COLO668 (cell line): ENCODE measurements at regions not wholly inside any gene's neighbourhood (a gene's known extent, or its start where the extent isn't known, plus 50 kb on each side); places are given as distances from the start of the nearest gene placed in this dataset.
A peak's percentile ranks its signal among the peaks of the same experiment; 100 is the strongest.
"Not testable (repeated sequence)": the region's sequence is repeated elsewhere in the genome, so short reads cannot be mapped to it uniquely, and the experiment has no call there.

ENCODE experiments used
- DNase-seq: peaks from one replicate; lab custom pipeline; 2025; ENCODE audit not compliant: unreplicated experiment; lab: John Stamatoyannopoulos, UW

DNA sequence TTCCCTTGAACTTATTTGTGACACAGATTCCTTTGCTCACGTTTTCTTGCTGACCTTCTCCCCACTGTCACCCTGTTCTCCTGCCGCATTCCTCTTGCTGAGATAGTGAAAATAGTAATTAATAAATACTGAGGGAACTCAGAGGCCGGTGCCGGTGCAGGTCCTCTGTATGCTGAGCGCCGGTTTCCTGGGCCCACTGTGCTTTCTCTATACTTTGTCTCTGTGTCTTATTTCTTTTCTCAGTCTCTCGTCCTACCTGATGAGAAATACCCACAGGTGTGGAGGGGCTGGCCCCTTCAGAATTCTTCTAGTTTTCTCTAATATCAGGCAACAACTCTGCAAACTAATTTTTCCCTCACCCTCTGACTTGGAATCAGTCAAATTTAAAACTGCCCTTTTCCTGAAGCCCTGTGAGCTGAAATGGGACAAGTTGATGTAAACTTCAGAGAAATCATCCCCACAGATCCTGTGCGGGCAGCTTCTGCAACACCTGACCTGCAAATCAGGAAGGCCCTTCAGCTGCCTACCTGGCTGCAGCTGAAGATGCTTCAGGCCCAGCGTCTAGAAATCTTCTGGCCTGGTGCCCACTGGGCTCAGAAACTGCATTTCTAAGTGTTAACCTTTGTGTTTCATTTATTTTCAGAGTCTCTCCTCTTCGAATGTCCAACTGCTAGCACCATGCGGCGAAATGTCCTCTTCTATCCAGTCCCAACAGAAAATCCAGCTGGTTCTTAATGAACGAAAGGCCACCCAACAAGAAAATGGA, 149.7 kb downstream of the TMEM121 start:
- DNase-seq, result not testable (repeated sequence)

DNA sequence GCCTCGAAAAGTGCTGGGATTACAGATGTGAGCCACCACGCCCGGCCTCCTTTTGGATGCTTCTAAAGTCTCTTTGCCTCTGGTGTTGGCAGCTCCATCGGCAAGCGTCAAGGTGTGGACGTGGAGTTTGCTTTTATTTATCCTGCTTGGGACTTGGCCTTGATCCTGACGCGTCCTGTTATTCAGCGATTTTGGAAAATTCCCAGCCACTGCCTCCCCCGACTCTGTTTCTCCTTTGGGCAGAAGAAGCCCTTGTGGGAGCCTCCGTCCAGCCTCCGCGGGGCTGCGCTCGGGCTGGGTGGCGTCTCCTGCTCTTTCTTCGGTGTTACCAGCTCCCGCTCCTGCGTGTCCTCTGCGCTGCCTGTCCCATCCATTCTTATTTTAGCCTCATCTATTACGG, 151.7 kb downstream of the TMEM121 start:
- DNase-seq, result not testable (repeated sequence)

DNA sequence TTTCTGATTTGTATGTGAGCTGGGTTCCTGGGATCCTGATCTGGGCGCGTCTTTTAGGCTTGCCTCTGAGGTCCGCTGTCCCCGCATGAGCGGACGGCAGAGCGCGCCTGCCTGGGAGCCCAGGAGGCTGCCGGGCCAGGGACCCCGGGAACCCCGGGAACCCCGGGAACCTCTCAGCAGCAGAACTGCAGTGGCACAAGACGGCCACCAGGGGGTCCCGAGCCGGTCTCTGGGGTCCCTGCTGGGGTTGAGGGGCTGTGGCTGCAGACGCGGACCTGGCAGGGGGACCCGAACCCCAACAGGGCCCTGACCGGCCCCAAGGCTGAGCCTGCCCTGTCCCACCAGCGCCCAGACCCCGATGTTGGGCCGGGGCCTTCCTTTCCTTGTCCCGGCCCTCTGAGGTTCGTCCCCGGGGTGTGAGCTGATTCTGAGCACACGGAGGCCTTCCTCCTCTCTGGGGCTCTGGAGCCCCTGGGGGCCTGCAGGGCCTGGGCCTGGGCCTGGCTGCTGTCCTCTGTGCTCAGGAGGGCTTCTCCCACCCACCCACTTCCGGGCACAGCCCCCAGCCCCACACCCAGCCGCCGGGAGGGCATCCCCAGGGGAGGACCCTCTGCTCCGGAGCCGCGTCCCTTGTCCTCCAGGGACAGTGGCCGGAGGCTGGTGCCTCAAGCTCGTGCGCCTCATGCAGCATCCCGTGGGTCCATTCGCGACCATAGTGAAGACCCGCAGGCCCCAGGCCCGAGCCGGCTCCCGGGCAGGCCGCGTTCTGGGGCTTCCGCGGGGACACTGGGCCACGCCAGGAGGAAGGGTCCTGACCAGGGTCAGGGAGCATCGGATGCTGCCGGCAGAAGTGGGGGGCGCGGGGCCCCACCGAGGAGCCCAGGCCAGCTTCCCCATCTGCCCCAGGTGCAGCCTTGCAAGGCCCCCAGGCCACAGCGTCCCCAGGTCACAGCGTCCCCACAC, 152.9 kb downstream of the TMEM121 start:
- not testable (repeated sequence) for DNase-seq

DNA sequence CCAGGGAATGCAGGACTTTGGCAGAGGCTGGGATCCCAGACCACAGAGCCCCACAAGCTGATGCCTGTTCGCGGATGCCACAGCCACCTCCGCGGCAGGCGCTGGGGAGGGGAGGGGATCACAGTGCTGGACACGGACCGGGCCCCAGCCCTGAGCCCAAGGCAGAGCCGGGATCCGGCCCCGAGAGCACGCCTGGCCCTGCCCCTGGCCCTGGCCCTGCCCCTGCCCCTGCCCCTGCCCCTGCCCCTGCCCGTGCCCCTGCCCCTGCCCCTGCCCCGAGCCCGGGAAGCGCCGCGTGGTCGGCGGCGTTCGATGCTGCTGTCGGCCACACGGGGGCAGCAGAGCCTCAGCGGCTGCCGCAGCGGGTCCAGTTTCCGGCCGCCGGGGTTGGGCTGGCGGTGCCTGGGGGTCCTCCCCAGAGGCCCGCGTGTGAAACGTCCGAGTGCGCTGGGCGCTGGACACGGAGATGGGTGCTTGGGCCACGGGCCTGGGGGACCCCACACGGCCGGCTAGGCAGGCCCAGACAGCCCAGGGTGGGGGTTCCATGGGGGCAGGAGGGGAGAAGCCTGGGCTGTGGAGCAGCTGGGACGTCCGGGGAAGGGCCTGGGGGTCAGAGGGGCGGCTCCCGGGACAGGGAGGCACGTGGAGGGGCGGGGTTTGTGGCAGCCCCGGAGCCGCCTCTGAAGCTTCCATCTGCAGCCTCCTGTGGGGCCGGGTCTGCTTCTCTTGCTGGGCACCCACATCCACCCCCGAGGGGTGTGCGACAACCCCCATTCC, 153.8 kb downstream of the TMEM121 start:
- DNase-seq, result peak; percentile 18

DNA sequence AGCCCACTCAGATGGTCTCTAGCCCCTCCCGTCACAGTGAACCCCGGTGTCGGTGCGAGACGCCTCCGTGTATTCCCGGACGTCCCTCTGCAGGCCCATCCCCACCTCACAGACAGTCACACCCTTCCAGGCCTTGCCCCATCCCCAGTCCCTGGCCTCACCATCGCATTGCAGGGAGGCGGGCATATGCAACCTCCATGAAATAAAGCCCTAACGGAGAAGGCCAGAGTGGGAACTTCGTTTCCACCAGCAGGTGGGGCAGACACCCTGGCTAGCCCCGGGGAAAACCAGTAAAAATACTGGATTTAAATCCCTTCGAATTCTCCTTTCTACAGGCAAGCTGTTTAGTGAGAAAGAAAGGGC, 154.3 kb downstream of the TMEM121 start:
- DNase-seq, result not testable (repeated sequence)

DNA sequence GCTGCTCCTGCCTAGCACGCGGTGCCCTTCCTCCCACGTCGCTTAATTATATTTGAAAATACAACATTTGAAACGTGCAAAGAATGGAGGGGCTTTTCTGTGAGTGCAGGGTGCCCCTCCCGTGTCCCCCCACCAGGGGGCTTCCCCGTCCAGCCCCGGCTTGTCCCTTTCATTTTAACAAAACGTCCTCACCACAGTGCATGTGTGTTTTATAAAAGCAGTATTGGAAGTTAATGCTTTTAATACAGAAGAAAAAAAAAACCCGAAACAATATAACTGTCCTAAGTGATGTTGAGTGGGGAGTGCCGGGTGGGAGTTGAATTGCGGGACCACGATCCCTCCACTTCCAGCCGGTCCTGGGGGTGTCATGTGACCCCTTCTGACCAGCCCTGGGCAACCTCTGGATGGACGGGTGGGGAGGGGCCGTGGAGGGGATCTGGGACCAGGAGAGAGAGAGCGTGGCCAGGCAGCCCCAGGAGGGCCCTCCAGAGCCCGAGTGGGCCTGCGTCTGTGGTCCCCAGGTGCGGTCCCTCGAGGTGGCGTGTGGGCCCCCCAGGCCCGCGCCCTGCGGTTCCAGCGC, 155.3 kb downstream of the TMEM121 start:
- not testable (repeated sequence) for DNase-seq

DNA sequence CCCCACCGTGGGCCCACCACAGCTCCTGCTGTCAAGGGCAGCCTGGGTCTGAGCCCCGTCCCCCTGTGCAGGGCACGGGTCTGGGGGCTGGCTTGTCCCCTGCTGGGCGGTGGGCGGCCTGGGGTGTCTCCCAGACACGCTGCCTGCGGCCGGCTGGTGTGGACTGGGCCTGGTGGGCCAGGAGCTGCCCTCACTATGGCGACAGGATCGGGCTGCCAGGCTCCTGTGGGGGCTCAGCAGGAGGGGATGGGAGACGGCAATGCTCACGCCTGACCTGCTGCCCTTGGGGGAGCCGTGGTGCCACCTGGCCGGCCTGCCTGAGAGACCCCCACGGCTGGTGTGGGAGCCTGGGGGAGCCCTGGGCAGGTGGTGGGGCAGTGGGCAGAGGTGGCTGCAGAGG, 156.1 kb downstream of the TMEM121 start:
- DNase-seq, result not testable (repeated sequence)

DNA sequence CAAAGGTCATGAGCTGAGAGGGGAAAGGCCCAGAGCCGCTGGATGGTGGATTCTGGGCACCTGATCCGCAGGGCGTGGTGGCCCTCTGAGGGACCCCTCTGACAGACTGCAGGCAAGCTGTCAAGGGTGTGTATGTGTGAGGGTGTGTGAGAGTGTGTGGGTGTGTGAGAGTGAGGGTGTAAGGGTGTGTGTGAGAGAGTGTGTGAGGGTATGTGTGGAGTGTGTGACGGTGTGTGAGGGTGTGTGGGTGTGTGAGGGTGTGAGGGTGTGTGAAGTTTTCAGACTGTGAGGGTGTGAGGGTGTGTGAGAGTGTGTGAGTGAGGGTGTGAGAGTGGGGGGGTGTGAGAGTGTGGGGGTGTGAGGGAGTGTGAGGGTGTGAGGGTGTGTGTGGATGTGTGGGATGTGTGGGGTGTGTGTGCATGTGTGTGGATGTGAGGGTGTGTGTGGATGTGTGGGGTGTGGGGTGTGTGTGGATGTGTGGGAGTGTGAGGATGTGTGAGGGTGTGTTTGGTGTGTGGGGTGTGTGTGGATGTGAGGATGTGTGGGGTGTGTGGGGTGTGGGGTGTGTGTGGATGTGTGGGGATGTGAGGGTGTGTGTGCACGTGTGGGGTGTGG, 156.7 kb downstream of the TMEM121 start:
- no peak for DNase-seq

DNA sequence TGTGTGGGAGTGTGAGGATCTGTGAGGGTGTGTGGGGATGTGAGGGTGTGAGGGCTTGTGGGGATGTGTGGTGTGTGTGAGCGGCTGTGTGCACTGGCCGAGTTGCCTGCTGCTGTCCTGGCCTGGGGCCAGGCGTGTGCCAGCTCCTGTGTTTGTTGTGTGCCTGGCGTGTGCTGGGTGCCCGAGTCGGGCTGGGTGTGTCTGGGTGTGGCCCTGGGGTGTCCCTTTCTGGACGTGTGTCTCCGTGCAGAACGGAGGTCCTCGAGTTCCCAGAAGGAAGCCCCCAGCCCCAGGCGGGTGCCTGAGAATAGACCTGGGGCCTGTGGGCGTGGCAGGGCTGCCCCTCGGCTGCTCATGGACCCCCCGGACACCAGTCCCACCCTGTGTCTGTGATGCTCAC, 157.7 kb downstream of the TMEM121 start:
- not testable (repeated sequence) for DNase-seq

DNA sequence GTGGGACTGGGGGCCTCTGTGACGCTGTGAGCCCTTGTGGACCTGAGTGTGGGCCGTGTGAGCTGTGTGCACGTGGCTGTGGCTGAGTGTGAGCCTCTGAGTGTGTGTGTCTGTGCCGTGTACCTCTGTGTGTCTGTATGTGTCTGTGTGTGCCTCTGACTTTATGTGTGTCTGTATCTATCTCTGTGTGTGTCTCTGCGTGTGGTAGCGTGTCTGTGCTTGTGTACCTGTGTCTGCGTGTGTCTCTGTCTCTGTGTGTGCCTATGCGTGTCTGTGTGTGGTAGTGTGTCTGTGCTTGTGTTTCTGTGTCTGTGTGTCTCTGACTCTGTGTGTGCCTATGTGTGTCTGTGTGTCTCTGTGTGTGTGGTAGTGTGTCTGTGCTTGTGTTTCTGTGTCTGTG, 158.2 kb downstream of the TMEM121 start:
- not testable (repeated sequence) for DNase-seq

DNA sequence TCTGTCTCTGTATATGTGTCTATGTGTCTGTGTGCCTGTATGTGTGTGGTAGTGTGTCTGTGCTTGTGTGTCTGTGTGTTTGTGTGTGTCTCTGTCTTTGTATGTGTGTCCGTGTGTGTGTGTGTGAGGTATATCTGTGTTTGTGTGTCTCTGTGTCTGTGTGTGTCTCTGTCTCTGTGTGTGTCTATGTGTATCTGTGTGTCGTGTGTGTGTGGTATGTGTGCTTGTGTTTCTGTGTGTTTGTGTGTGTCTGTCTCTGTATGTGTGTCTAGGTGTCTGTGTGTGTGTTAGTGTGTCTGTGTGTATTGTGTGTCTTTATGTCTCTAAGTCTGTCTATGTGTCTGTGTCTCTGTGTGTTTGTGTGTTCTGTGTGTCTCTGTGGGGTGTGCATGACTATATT, 158.6 kb downstream of the TMEM121 start:
- DNase-seq, result no peak

DNA sequence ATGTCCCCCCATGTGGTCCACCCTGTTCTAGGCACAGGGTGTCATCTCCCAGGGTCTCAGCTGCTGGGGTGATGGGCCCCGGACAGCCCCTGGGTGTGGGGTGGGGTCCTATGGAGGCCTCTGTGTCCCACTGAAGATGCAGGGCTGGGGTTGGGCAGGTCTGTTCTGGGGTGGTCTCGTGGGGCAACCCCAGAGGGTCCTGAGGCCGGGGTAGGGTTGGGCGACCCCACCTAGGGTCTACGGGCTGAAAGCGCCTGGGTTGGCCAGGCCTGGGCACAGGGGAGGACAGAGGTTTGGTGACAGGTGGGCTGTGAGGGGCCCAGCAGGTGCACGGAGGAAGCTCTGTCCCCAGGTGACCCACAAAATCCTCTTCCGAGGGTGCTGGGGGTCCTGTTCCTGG, 159.2 kb downstream of the TMEM121 start:
- DNase-seq, result not testable (repeated sequence)

DNA sequence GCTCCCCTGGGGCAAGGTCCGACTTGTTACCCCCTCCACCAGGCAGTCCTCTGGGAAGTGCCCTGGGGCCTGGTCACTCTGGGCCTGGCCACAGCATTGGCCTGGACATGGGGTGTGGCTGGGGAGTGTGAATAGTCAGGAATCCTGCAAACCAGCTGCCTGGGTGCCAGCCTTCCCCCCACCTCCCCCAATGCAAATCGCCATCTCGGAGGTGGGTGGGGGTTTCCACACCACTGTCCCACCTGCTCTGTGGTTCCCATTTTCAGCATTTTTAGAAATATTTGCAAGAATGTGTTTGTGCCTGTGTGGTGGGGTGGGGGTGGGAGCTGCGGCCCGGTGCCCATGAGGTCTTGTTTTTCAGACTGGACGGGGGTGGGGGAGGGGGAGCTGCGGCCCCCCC, 159.7 kb downstream of the TMEM121 start:
- not testable (repeated sequence) for DNase-seq

DNA sequence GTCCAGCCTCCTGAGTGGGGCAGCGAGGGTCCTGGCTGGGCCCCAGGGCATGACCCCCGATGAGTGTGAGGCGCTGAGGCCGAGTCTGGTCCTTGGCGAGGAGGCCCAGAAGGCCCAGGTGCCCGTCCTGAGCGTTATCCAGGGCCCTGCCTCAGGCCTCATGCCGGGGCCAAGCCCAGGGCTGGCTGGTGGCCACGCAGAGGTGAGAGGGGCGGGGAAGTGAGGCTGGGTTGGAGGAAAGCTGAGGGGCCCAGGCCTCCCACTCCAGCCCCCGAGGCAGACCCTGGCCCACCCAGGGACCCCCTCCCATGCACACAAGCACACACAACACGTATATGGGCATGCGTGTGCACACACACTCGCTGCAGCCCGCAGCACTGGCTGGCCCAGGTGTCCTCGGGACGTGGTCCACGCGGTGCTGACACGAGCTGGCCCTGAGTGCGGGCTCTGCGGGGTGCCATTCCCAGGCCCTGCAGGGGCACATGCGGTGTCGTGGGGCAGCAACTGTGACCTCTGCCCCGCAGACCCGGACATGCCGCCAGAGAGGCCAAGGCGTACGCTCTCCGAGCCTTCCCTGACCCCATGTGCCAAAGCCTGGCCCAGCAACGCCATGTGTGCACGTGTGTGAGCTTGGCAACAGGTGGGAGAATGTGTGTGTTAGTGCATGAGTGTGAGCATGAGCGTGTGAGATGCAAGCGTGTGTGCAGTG, 160.2 kb downstream of the TMEM121 start:
- DNase-seq, result not testable (repeated sequence)

DNA sequence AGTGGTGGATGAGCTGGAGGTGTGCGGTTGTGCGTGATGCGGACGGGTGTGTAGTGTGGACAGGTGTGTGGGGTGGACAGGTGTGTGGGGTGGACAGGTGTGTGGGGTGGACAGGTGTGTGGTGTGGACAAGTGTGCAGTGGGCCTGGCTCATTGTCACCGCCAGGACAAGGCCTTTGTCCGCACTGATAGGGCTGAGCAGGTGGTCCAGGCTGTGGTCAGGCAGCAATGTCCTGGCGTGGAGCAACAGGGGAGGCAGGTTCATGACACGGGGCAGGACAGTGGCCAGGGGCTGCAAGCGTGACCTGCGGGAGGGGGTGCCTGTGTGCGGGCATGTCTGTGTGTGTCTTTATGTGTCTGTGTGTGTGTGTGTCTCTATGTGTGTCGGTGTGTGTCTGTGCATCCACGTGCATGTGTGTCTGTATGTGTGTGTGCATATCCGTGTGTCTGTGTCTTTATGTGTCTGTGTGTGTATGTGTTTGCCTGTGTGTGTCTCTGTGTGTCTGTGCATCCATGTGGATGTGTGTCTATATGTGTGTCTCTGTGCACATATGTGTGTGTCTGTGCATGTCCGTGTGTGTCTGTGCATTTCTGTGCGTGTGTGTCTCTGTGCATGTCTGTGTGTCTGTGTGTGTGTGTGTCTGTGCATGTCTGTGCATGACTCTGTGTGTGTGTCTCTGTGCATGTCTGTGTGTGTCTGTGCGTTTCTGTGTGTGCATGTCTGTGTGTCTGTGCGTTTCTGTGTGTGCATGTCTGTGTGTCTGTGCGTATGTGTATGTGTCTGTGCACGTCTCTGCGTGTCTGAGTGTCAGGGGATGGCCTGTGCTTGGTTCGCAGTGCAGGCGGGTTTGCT, 161.0 kb downstream of the TMEM121 start:
- DNase-seq, result not testable (repeated sequence)

DNA sequence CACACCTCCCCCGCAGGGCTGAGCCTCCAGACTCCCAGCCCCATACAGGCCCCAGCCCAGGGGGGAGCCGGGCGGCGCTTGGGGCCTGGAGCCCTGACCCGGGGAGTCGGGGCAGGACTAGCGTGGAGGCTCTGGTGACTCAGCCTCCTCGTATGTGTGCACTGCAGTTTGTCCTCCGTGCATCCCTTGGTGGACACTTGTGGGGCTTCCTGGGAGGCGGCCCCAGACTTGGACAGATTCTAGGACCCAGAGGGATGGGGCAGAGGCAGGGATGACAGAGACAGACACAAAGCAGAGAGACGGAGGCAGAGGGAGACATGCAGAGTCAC, 161.6 kb downstream of the TMEM121 start:
- DNase-seq, result peak; percentile 22

DNA sequence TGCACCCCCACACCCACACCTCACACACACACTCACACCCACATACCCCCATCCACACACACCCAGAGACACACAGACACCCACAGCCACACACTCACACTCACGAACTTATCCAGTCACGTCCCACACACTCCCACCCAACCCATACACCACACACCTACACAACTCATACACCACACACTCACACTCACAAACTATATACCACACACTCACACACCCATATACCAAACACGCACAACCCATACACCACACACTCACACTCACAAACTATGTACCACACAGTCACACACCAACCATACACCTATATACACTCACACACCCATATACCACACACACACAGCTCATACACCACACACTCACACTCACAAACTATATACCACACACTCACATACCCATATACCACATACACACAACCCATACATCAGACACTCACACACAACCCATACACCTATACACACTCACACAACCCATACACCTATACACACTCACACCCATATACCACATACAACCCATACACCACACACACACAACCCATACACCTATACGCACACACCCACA, 162.4 kb downstream of the TMEM121 start:
- DNase-seq, result not testable (repeated sequence)

DNA sequence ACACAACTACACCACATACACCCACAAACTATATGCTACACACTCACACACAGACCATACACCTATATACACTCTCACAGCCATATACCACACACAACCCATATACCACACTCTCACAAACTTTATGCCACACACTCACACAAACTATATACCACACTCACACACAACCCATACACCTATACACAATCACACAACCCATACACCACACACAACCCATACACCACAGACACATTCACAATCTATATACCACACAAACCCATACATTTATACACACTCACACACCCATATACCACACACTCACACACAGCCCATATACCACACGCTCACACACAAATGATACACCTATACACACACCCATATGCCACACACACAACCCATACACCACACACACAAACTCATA, 163.3 kb downstream of the TMEM121 start:
- DNase-seq, result no peak

DNA sequence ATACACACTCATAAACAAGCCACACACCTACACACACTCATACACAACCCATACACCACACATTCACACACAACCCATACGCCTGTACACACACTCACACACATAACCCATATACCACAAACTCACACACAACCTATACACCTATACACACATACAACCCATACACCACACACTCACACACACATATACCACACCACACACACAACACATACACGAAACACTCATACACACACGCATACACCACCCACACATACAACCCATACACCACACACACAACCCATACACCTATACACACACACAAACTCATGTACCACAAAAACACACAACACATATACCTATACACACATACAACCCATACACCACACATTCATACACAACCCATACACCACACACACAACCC, 164.3 kb downstream of the TMEM121 start:
- no peak for DNase-seq
